ENCODE measurements at regions not wholly inside any gene's neighbourhood (a gene's known extent, or its start where the extent isn't known, plus 50 kb on each side); places are given as distances from the start of the nearest gene placed in this dataset.

- no peak for TF ChIP-seq CTCF (conservative IDR thresholded peaks at IDR 0.05; ENCODE audit: low read depth, low read length)
- H3K4me3 ChIP-seq (ENCODE audit: low read depth, low read length): no peak overlapping the region
- DNase-seq (ENCODE audit: low read depth): no peak
These were observed 165.2 kb downstream of the ZPLD1 start for GRCh38 chr3:102599819-102600576.

GRCh38 chr3:102605153-102605552 lies 170.3 kb downstream of the ZPLD1 start:
- no peak for TF ChIP-seq CTCF (conservative IDR thresholded peaks at IDR 0.05; ENCODE audit: low read depth, low read length)
- no peak for DNase-seq (ENCODE audit: low read depth)

DNA sequence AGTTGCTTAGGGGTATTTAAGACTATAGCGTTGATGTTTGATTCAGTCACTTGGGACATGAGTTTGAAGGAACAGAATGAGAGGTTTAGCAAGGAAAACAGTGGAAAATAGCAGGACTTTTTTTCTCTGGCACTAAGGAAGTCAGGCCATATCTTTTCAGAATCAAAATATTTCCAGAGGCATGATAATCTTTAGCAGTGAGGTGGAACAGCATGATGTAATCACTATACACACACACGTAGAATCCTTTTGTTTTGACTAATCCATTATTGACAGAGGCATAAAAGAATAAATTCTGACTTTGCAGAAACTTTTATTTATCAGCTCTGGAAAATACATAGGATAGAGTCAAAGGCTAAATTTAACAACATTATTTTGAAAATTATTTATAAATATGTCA lies 174.1 kb downstream of the ZPLD1 start:
- no peak for TF ChIP-seq CTCF (conservative IDR thresholded peaks at IDR 0.05; ENCODE audit: low read depth, low read length)
- no peak overlapping the region for H3K4me3 ChIP-seq (ENCODE audit: low read depth, low read length)
- no peak for DNase-seq (ENCODE audit: low read depth)

More at GRCh38 chr3:102605153-102605552, 170.3 kb downstream of the ZPLD1 start:
- H3K4me3 ChIP-seq (ENCODE audit: low read depth, low read length): no peak overlapping the region

- H3K4me3 ChIP-seq (ENCODE audit: low read depth, low read length): no peak overlapping the region
- no peak for TF ChIP-seq CTCF (conservative IDR thresholded peaks at IDR 0.05; ENCODE audit: low read depth, low read length)
- DNase-seq (ENCODE audit: low read depth): no peak
These were observed 179.3 kb downstream of the ZPLD1 start for GRCh38 chr3:102614021-102614569.

GRCh38 chr3:102614585-102614984 lies 179.8 kb downstream of the ZPLD1 start:
- H3K4me3 ChIP-seq (ENCODE audit: low read depth, low read length): no peak overlapping the region
- no peak for TF ChIP-seq CTCF (conservative IDR thresholded peaks at IDR 0.05; ENCODE audit: low read depth, low read length)
- no peak for DNase-seq (ENCODE audit: low read depth)

- DNase-seq (ENCODE audit: low read depth): no peak
- no peak overlapping the region for H3K4me3 ChIP-seq (ENCODE audit: low read depth, low read length)
- TF ChIP-seq CTCF (conservative IDR thresholded peaks at IDR 0.05; ENCODE audit: low read depth, low read length): no peak
These were observed 182.6 kb downstream of the ZPLD1 start for GRCh38 chr3:102617381-102617780.

- TF ChIP-seq CTCF (conservative IDR thresholded peaks at IDR 0.05; ENCODE audit: low read depth, low read length): no peak
- H3K4me3 ChIP-seq (ENCODE audit: low read depth, low read length): no peak overlapping the region
- no peak for DNase-seq (ENCODE audit: low read depth)
These were observed 184.5 kb downstream of the ZPLD1 start for GRCh38 chr3:102619361-102619760.
